Neural progenitor cell (in vitro differentiated cells): ENCODE measurements at regions not wholly inside any gene's neighbourhood (a gene's known extent, or its start where the extent isn't known, plus 50 kb on each side); places are given as distances from the start of the nearest gene placed in this dataset.

Source experiments
- EZH2 ChIP-seq: fragments of 200-600 bp; sonication (generic); IDR thresholded peaks from 2 replicates; pipeline ENCODE4 v1.6.1; 2017; ENCODE audit warnings: antibody characterized with exemption, mild to moderate bottlenecking, moderate library complexity
- EZH2phosphoT487 ChIP-seq: fragments of 200-600 bp; sonication (generic); IDR thresholded peaks from 2 replicates; pipeline ENCODE4 v1.6.1; 2017; ENCODE audit warnings: antibody characterized with exemption
- TF ChIP-seq, protein P1 (sequence below): fragments of 200-600 bp; sonication (generic); IDR thresholded peaks from 2 replicates; pipeline ENCODE4 v1.5.1; 2017; ENCODE audit warnings: antibody characterized with exemption, mild to moderate bottlenecking

- TF ChIP-seq, protein P1, sequence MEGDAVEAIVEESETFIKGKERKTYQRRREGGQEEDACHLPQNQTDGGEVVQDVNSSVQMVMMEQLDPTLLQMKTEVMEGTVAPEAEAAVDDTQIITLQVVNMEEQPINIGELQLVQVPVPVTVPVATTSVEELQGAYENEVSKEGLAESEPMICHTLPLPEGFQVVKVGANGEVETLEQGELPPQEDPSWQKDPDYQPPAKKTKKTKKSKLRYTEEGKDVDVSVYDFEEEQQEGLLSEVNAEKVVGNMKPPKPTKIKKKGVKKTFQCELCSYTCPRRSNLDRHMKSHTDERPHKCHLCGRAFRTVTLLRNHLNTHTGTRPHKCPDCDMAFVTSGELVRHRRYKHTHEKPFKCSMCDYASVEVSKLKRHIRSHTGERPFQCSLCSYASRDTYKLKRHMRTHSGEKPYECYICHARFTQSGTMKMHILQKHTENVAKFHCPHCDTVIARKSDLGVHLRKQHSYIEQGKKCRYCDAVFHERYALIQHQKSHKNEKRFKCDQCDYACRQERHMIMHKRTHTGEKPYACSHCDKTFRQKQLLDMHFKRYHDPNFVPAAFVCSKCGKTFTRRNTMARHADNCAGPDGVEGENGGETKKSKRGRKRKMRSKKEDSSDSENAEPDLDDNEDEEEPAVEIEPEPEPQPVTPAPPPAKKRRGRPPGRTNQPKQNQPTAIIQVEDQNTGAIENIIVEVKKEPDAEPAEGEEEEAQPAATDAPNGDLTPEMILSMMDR = no peak
- no peak for TF ChIP-seq EZH2
- TF ChIP-seq EZH2phosphoT487 = no peak
These were observed 304.6 kb downstream of the BMP4 start for GRCh38 chr14:53652068-53652467.
